Coronary artery (tissue), 2 donors: ENCODE measurements at regions not wholly inside any gene's neighbourhood (a gene's known extent, or its start where the extent isn't known, plus 50 kb on each side); places are given as distances from the start of the nearest gene placed in this dataset.

Source experiments
- DNase-seq: peaks from one replicate; pipeline ENCODE4 v3.0.0-alpha.2; 2017; ENCODE audit warnings: low spot score
- H3K27ac ChIP-seq, 2 donors: fragments of 200-600 bp; sonication (generic); one replicate each; pipeline ENCODE4 v1.5.1; 2016 to 2019
- H3K4me3 ChIP-seq: fragments of 200-600 bp; sonication (generic); 2 replicates; pipeline ENCODE4 v1.5.1; 2016; ENCODE audit warnings: mild to moderate bottlenecking, moderate library complexity
- CTCF ChIP-seq: fragments of 200-600 bp; sonication (generic); IDR thresholded peaks from one replicate; pipeline ENCODE4 v1.5.1; 2019; ENCODE audit warnings: antibody characterized with exemption

- Histone ChIP-seq H3K27ac (no peak overlapping the region), H3K4me3 (no peak overlapping the region)
- DNase-seq, result no peak
- no peak for TF ChIP-seq CTCF
Observed at GRCh38 chr13:27728271-27728670, 64.0 kb upstream of the GSX1 start.

DNA sequence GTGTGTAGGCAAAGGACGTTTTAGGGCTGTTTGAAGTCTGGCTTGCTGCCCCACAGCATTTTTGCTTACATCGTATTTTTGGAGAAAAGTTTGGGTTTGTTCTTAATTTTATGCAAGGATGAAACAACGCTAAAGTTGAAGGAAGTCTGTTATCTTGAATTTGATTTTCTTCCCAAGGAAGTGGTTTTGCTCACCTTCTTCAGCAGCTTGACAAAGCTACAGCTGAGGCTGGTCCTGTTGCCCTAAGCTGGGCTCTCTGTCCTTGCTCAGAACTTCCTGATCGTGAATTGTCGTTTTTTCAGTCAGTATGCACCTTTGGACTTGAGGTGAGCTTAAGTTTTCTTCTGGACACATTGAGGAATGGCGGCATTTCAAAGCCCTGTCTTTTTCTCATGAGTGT, 62.1 kb upstream of the GSX1 start:
- Histone ChIP-seq H3K27ac (no peak overlapping the region), H3K4me3 (no peak overlapping the region)
- TF ChIP-seq CTCF, result no peak
- DNase-seq, result no peak
